Uterus (tissue), 2 donors: ENCODE measurements at regions not wholly inside any gene's neighbourhood (a gene's known extent, or its start where the extent isn't known, plus 50 kb on each side); places are given as distances from the start of the nearest gene placed in this dataset.

Source experiments
- CTCF ChIP-seq, 4 experiments: fragments of 200-600 bp in 2 of 4; fragments of 450-650 bp in 2 of 4; sonication (generic) in 2 of 4; IDR thresholded peaks; one replicate each; pipeline ENCODE4 v1.5.1; 2016 to 2019; ENCODE audit warnings: antibody characterized with exemption in 4 of 4, mild to moderate bottlenecking in 2 of 4, moderate library complexity in 1 of 4
- POLR2A ChIP-seq, 2 donors: fragments of 450-650 bp; IDR thresholded peaks; one replicate each; pipeline ENCODE4 v1.6.1; 2016; ENCODE audit warnings: antibody characterized with exemption in 2 of 2, mild to moderate bottlenecking in 1 of 2, moderate library complexity in 1 of 2

- TF ChIP-seq CTCF (IDR thresholded peaks at IDR 0.05) (no peak), POLR2A (IDR thresholded peaks at IDR 0.05) (no peak)
Measured at GRCh38 chr2:160862226-160862625, 298.0 kb upstream of the TANK start.
